ENCODE measurements at regions not wholly inside any gene's neighbourhood (a gene's known extent, or its start where the extent isn't known, plus 50 kb on each side); places are given as distances from the start of the nearest gene placed in this dataset.

- FAIRE-seq, result no peak
- no peak for TF ChIP-seq CTCF (IDR thresholded peaks at IDR 0.05; ENCODE audit: insufficient read depth, missing control alignments)
- DNase-seq (ENCODE audit: insufficient read length, low spot score), result no peak
These were observed 79.9 kb upstream of the GPC6 start for GRCh38 chr13:93146584-93147297.

GRCh38 chr13:93147298-93147645 lies 79.3 kb upstream of the GPC6 start:
- no peak for FAIRE-seq
- no peak for DNase-seq (ENCODE audit: insufficient read length, low spot score)
- no peak for TF ChIP-seq CTCF (IDR thresholded peaks at IDR 0.05; ENCODE audit: insufficient read depth, missing control alignments)

- FAIRE-seq, result no peak
- no peak for DNase-seq (ENCODE audit: insufficient read length, low spot score)
- no peak for TF ChIP-seq CTCF (IDR thresholded peaks at IDR 0.05; ENCODE audit: insufficient read depth, missing control alignments)
These were observed 78.7 kb upstream of the GPC6 start for GRCh38 chr13:93147946-93148345.

- DNase-seq (ENCODE audit: insufficient read length, low spot score) (no peak), FAIRE-seq (no peak)
- no peak for TF ChIP-seq CTCF (IDR thresholded peaks at IDR 0.05; ENCODE audit: insufficient read depth, missing control alignments)
These were observed 75.3 kb upstream of the GPC6 start for GRCh38 chr13:93151277-93151676.

- DNase-seq (ENCODE audit: insufficient read length, low spot score), result no peak
- no peak for FAIRE-seq
- TF ChIP-seq CTCF (IDR thresholded peaks at IDR 0.05; ENCODE audit: insufficient read depth, missing control alignments), result no peak
These were observed 68.0 kb upstream of the GPC6 start for GRCh38 chr13:93158565-93158964.

GRCh38 chr13:93169980-93170379 lies 56.6 kb upstream of the GPC6 start:
- no peak for FAIRE-seq
- TF ChIP-seq CTCF (IDR thresholded peaks at IDR 0.05; ENCODE audit: insufficient read depth, missing control alignments), result no peak
- DNase-seq (ENCODE audit: insufficient read length, low spot score), result no peak

- DNase-seq (ENCODE audit: insufficient read length, low spot score), result no peak
- peak; percentile 29 for TF ChIP-seq CTCF (IDR thresholded peaks at IDR 0.05; ENCODE audit: insufficient read depth, missing control alignments)
- FAIRE-seq, result no peak
These were observed 54.5 kb upstream of the GPC6 start for GRCh38 chr13:93172109-93172508.
